Erythroblast (primary cell): ENCODE measurements at regions not wholly inside any gene's neighbourhood (a gene's known extent, or its start where the extent isn't known, plus 50 kb on each side); places are given as distances from the start of the nearest gene placed in this dataset.

Experiments
- GATA1 ChIP-seq: IDR thresholded peaks from 2 replicates; pipeline ENCODE4 v1.6.1; 2011; ENCODE audit warnings: low read depth, mild to moderate bottlenecking, control low read depth, low read length, moderate library complexity
- POLR2A ChIP-seq: IDR thresholded peaks from 2 replicates; pipeline ENCODE4 v1.6.1; 2011; ENCODE audit warnings: mild to moderate bottlenecking, low read length

DNA sequence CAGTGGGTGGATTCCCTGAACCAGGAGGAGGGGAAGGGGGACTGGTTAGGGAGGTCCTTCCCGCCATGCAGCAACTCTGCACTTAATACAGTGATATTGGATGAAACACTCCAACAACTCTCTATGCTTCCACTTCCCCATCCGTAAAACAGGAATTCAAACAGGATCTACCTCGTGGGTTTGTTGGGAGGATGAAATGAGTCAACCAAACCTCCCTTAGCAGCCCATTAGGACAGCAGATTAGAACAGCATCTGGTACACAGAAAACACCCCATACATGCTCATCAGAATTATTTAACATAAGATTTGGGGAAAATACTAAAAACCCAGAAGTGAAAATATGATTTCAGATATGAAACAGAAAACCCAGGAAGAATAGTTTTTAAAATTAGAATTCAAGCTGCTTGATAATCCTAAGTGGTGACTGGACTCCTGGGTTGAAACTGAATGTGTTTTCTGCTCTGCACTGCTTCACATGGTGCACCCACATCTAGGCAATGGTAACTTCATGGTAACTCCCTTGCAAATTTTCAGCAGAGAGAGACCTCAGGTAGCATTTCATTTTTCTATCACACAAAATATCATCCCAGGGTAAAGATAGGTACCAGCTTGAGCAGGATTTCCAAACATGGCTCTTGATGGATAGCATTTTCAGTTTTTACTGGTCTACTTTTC lies 326.8 kb upstream of the FRG2C start:
- TF ChIP-seq POLR2A (no peak), GATA1 (no peak)
